T-helper 2 cell (primary cell): ENCODE measurements at regions not wholly inside any gene's neighbourhood (a gene's known extent, or its start where the extent isn't known, plus 50 kb on each side); places are given as distances from the start of the nearest gene placed in this dataset.
"Not testable (repeated sequence)": the region's sequence is repeated elsewhere in the genome, so short reads cannot be mapped to it uniquely, and the experiment has no call there.

Experiments used
- DNase-seq, 5 experiments: peaks; one replicate each; pipeline versions ENCODE4 v3.0.0 to v3.0.0-alpha.2; 2012 to 2022

DNA sequence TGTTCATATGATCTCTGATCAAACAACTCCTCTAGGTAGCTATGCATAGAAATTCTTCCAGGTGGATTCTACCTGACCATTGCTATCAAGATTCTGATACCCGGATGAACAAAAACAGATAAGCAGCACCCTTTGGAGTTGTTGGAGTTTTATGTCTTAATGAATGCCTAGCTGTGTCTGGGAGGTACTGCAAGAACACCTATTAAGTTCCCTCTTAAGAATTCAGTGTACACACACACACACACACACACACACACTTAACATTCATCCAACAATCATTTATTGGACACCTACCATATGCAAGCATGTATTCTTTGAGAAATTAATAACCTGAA, 58.1 kb upstream of the FNDC3B start:
- no peak for DNase-seq

DNA sequence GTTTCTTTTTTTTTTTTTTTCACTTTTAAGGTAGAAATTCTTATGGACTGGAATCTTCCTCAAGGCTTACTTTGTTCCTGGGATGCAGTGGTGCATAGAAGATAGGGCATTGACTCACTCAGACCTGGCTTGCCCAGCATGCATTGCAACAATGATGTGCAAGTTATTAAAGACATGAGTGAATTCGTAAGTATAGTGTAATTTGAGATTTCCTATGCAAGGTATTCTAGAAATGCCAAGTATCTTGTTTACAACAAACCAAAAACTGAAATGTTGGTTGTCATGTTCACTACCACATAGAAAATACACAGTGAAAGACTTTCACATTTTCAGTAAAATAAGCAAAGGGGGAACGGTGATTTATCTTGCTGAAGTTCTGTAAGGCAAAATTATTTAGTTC, 56.5 kb upstream of the FNDC3B start:
- no peak for DNase-seq

DNA sequence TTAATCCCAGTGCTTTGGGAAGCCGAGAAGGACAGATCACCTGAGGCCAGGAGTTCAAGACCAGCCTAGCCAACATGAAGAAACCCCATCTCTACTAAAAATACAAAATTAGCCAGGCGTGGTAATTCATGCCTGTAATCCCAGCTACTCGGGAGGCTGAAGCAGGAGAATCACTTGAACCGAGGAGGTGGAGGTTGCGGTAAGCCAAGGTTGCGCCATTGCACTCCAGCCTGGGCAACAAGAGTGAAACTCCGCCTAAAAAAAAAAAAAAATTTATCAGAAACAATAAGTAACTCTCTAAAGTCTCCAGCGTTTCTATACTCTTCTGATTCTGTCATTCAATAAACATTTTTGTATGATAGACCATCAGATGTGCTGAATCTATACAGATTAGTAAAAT, 55.7 kb upstream of the FNDC3B start:
- DNase-seq, result not testable (repeated sequence)

DNA sequence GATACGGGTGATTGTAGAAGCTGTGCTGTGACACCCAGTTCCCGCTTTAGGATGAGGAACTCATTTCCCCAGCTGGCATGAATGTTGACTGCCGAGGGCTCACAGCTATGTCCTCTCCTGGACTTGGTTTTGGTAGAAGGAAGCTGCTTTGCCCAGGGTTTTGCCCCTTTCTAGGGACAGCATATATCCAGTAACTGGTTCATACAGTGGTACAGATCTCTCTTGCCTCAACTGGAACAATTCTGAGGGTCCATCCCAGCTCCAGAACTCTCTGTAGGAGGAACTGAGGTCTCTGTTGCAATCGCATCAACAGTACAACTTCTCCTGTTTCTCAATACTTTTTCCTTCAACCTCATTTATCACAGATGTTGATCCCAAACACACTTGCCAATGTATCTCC, 54.5 kb upstream of the FNDC3B start:
- no peak for DNase-seq

DNA sequence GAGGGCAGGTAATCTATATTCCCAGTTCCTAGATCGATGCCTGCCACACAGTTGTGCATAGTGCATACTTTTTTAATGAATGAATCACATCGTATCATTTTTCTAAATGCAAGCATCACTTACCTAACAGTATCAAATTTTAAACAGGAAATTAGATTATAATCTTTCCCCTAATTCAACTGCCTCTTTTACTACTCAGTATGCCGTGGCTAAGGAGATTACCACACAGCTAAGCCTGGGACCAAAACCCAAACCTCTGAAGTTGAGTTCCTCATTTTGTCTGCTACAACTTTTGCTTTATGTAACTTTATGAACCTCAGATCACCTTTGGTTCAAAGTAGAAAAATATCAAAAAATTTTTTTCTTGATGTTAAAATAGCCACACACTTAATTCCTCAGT, 53.2 kb upstream of the FNDC3B start:
- DNase-seq, result no peak

DNA sequence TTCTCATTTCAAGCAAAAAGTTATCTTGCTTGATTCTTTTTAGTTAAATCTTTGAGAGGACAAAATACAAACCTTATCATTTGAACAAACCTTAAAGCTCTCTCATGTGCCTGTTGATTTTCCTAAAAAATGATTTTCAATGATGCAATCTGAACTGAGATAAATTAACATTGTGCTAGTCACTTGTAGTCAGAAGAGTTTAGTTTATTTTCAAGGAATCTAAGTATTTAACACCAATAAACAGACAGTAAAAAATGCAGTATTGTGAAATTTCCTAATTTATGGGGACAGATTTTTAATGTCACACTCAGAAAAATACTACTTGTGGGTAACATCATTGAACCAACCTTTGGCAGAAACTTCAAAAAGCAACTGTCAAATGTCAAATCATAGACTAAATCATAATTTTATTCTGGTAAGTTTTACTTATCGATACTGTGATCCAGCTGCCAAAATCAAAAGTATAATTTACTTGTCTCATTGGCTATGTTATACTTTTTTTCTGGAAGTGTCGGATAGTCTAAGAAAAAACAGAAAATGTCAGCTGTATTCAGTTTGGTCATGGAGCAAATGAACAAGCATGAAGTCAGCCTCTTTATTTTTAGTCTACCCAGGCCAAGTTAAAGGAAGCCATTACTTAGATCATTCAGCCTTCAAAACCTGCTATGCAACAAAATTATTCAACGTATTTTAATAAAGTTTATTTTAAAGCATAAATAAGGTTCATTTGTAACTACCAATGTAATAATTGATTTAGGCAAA, 52.4 kb upstream of the FNDC3B start:
- no peak for DNase-seq
